CD4-positive, alpha-beta memory T cell (primary cell): ENCODE measurements at regions not wholly inside any gene's neighbourhood (a gene's known extent, or its start where the extent isn't known, plus 50 kb on each side); places are given as distances from the start of the nearest gene placed in this dataset.

ENCODE experiments used
- CTCF ChIA-PET: fragments of 350-600 bp; sonication (Branson Sonifier 250); formaldehyde crosslinking; loops from one replicate; lab custom pipeline; 2021; ENCODE audit warnings: inconsistent platforms; ENCODE audit not compliant: partially characterized antibody; lab: Charles Lee
- POLR2A ChIA-PET: fragments of 350-600 bp; sonication (Branson Sonifier 250); formaldehyde crosslinking; loops from one replicate; lab custom pipeline; 2021; ENCODE audit not compliant: partially characterized antibody; lab: Charles Lee
- DNase-seq, 5 donors: peaks; one replicate each; pipeline versions ENCODE4 v3.0.0 to v3.0.0-alpha.2; 2020 to 2022; ENCODE audit warnings: mixed read lengths in 1 of 5
- H3K27ac ChIP-seq: one replicate; pipeline ENCODE4 v1.7.0; 2013; ENCODE audit warnings: low read depth, low read length
- H3K27me3 ChIP-seq: 2 replicates; pipeline ENCODE4 v1.7.0; 2013; ENCODE audit warnings: mild to moderate bottlenecking, low read length, moderate library complexity; ENCODE audit not compliant: insufficient read depth
- H3K36me3 ChIP-seq: 2 replicates; pipeline ENCODE4 v1.7.0; 2013; ENCODE audit warnings: mild to moderate bottlenecking, low read length, moderate library complexity; ENCODE audit not compliant: insufficient read depth
- H3K4me1 ChIP-seq: 2 replicates; pipeline ENCODE4 v1.7.0; 2013; ENCODE audit warnings: mild to moderate bottlenecking, low read length, moderate library complexity; ENCODE audit not compliant: insufficient read depth
- H3K4me3 ChIP-seq, 2 donors: one replicate each; pipeline ENCODE4 v1.7.0; 2013; ENCODE audit warnings: low read length in 2 of 2, mild to moderate bottlenecking in 1 of 2
- H3K9me3 ChIP-seq, 2 donors: one replicate each; pipeline ENCODE4 v1.7.0; 2013; ENCODE audit warnings: low read length in 2 of 2, control low read depth in 1 of 2; ENCODE audit not compliant: control insufficient read depth in 1 of 2
- H3K27ac Mint-ChIP-seq, 7 donors: one replicate each; pipeline ENCODE4 v1.8.0; 2020 to 2021; ENCODE audit warnings: mixed read lengths in 7 of 7, mild to moderate bottlenecking in 6 of 7, inconsistent platforms in 3 of 7, moderate library complexity in 3 of 7
- H3K27me3 Mint-ChIP-seq, 2 donors: one replicate each; pipeline ENCODE4 v1.8.0; 2020 to 2021; ENCODE audit warnings: mixed read lengths in 2 of 2
- H3K36me3 Mint-ChIP-seq, 2 donors: one replicate each; pipeline ENCODE4 v1.8.0; 2020 to 2021; ENCODE audit warnings: mixed read lengths in 2 of 2, inconsistent platforms in 1 of 2, mild to moderate bottlenecking in 1 of 2
- H3K4me1 Mint-ChIP-seq, 4 donors: one replicate each; pipeline ENCODE4 v1.8.0; 2020 to 2021; ENCODE audit warnings: mixed read lengths in 4 of 4, mild to moderate bottlenecking in 1 of 4
- H3K4me3 Mint-ChIP-seq, 8 donors: one replicate each; pipeline ENCODE4 v1.8.0; 2020 to 2021; ENCODE audit warnings: mixed read lengths in 8 of 8, mild to moderate bottlenecking in 7 of 8, moderate library complexity in 6 of 8, inconsistent platforms in 3 of 8
- H3K9me3 Mint-ChIP-seq, 8 donors: one replicate each; pipeline ENCODE4 v1.8.0; 2020 to 2021; ENCODE audit warnings: mixed read lengths in 8 of 8, mild to moderate bottlenecking in 5 of 8, inconsistent platforms in 3 of 8, moderate library complexity in 1 of 8
- intact Hi-C: fragments of 100-400 bp; cut with micrococcal nuclease; formaldehyde crosslinking; loops from one replicate; pipeline ENCODE4 v1.15.1; 2023

DNA sequence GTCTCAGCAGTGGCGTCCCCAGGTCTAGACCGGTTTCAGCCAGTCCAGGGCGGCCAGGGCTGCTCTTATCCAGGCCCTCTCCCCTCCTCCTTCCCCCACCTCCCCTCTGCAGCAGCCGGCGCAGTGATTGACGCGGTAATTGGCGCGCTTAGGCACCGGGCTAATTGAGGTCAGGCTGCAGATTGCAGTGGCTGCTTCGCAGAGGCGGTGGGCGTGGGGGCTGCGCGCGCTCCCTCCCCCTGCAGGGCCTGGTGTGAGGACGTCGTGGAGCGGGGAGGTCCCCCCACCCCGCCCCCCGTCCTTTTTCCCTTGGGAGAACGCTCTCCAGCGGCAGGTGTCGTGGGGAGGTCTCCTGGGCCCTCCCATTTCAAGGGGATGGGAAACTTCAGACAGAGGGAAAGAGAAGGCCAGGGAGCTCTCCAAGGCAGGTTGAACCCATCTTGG lies 70.4 kb upstream of the BLCAP start:
- H3K27me3 Mint-ChIP-seq, result peaks cover 24 to 30% of the 10 kb centered on the region in 2 donors
- H3K36me3 ChIP-seq, result no peaks in the 10 kb centered on the region
- peaks cover 0 to 2% (median 0%) of the 10 kb centered on the region in 8 donors for H3K9me3 Mint-ChIP-seq
- intact Hi-C loops, result no loop called here
- H3K27ac Mint-ChIP-seq, result no peak overlapping the region
- no peak for DNase-seq
- no peak overlapping the region for H3K27ac ChIP-seq
- H3K4me1 ChIP-seq, result no peaks in the 10 kb centered on the region
- POLR2A ChIA-PET, result no interaction called here
- CTCF ChIA-PET, result no interaction called here
- no peaks in the 10 kb centered on the region for H3K4me1 Mint-ChIP-seq
- H3K4me3 Mint-ChIP-seq, result no peak overlapping the region
- H3K4me3 ChIP-seq, result no peak overlapping the region
- H3K9me3 ChIP-seq, result no peaks in the 10 kb centered on the region
- no peaks in the 10 kb centered on the region for H3K27me3 ChIP-seq
- no peaks in the 10 kb centered on the region for H3K36me3 Mint-ChIP-seq

DNA sequence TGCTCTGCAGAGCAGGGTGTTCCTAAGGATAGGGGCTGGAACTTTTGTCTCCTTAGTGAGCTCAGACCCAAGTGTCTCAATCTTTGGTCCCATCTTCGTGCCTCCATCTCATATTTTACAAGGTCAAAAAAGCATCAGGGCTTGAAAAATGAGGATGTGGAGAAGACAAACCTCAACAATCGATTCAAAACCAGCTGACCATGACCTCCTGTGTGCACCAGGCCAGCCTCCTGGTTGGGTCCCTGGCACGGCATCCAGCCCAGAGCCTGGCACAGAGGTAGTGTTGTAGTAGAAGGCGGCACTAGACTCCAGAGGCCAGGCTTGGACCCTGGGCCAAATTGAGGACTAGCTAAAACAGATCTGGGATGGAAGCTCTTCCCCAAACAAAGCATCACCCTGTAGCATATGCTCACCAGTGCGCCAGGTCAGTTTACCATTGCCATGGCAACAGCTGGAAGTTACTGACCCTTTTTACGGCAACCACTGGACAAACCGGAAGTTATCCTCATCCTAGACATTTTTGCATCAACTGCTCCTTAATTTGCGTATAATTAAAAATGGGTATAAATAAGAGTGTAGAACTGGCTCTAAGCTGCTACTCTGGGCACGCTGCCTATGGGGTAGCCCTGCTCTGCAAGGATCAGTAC lies 69.3 kb upstream of the BLCAP start:
- H3K27ac Mint-ChIP-seq, result no peak overlapping the region
- no peak overlapping the region for H3K4me3 Mint-ChIP-seq
- intact Hi-C loops, result no loop called here
- POLR2A ChIA-PET, result no interaction called here
- H3K9me3 Mint-ChIP-seq, result peaks cover 0 to 2% (median 0%) of the 10 kb centered on the region in 8 donors
- H3K27me3 Mint-ChIP-seq, result peaks cover 26 to 32% of the 10 kb centered on the region in 2 donors
- H3K36me3 Mint-ChIP-seq, result no peaks in the 10 kb centered on the region
- Histone ChIP-seq H3K9me3 (no peaks in the 10 kb centered on the region), H3K36me3 (no peaks in the 10 kb centered on the region), H3K27ac (no peak overlapping the region), H3K27me3 (no peaks in the 10 kb centered on the region), H3K4me3 (no peak overlapping the region), H3K4me1 (no peaks in the 10 kb centered on the region)
- no peaks in the 10 kb centered on the region for H3K4me1 Mint-ChIP-seq
- CTCF ChIA-PET, result no interaction called here
- DNase-seq, result no peak

DNA sequence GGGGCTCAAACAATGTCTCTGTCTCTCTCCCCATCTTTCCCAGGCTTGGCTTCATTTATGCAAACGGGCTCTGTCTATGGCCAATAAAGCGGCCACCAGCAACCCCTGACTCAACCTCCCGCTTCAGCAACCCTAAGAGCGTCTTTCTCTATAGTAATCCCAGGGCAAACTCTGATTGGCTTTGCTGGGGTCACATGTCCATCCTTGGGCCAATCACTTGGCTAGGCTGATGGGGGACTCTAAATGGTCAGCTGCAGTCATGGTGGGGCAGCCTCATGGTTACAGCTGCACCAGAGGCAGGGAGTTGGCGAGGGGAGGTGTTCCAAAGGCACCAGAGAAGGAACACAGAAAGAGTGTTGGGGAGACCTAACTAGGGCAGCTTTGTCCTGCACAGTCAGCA lies 68.5 kb upstream of the BLCAP start:
- H3K4me1 Mint-ChIP-seq, result no peaks in the 10 kb centered on the region
- intact Hi-C loops, result no loop called here
- ChIA-PET CTCF (no interaction called here), POLR2A (no interaction called here)
- Histone ChIP-seq H3K27me3 (no peaks in the 10 kb centered on the region), H3K9me3 (no peaks in the 10 kb centered on the region), H3K4me3 (no peak overlapping the region), H3K36me3 (no peaks in the 10 kb centered on the region), H3K4me1 (no peaks in the 10 kb centered on the region), H3K27ac (no peak overlapping the region)
- H3K27ac Mint-ChIP-seq, result no peak overlapping the region
- peaks cover 0 to 2% (median 0%) of the 10 kb centered on the region in 8 donors for H3K9me3 Mint-ChIP-seq
- H3K4me3 Mint-ChIP-seq, result no peak overlapping the region
- H3K27me3 Mint-ChIP-seq, result peaks cover 29 to 34% of the 10 kb centered on the region in 2 donors
- DNase-seq, result no peak
- no peaks in the 10 kb centered on the region for H3K36me3 Mint-ChIP-seq

DNA sequence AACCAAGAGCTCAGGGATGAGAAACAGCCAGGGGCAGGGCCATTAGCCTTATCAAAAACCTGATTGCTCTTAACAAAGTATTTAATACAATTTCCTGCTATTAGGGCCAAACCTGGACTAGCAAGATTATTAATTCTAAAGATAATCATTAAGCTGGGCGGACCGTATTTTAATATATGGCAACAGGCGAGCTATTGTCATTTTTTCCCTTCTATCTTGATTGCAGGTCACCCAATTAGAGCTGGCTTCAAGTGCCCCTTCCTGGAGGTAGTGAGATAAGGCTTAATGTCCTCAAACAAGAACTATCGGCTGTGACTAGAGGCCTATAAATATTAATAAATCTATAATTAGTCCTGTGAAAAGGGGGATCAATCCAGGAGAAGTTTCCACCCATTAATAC lies 66.0 kb upstream of the BLCAP start:
- Mint-ChIP-seq H3K9me3 (peaks cover 0 to under 1% (median 0%) of the 10 kb centered on the region in 8 donors), H3K27me3 (peaks cover 20 to 24% of the 10 kb centered on the region in 2 donors), H3K36me3 (no peaks in the 10 kb centered on the region), H3K4me1 (no peaks in the 10 kb centered on the region), H3K4me3 (no peak overlapping the region), H3K27ac (no peak overlapping the region)
- intact Hi-C loops, result no loop called here
- no peak for DNase-seq
- Histone ChIP-seq H3K36me3 (no peaks in the 10 kb centered on the region), H3K27me3 (no peaks in the 10 kb centered on the region), H3K4me1 (no peaks in the 10 kb centered on the region), H3K4me3 (no peak overlapping the region), H3K9me3 (no peaks in the 10 kb centered on the region), H3K27ac (no peak overlapping the region)
- ChIA-PET POLR2A (no interaction called here), CTCF (no interaction called here)

DNA sequence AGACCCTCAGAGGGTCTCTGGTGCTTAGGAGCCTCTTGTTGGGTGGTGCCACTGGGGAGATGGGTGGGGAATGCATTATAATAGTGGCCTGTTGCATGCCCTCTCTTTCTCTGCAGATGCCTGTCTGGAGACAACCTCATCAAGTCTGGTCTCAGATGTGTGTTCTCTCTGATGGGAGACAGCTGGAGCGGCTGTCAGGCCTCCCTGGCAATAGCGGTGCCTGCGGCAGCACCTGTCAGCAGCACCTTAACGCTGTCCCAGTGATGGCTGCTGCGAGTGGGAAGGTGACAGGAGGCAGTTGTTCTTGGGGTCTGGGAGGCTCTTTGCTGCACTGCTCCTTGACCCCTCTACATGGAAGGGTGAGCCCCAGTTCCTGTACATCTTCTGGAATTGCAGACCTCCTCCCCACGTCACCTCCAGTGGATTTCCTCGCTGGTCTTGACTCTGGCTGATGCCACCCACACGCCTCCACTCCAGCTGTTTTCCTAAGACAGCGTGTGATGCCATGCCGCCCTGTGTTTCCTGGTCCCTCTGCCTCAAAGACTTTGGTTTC lies 63.3 kb upstream of the BLCAP start:
- no peak overlapping the region for H3K4me3 ChIP-seq
- Mint-ChIP-seq H3K27me3 (peaks cover 14 to 15% of the 10 kb centered on the region in 2 donors), H3K9me3 (peaks cover 0 to 23% (median 11%) of the 10 kb centered on the region in 8 donors), H3K4me3 (no peak overlapping the region), H3K4me1 (no peaks in the 10 kb centered on the region), H3K27ac (no peak overlapping the region), H3K36me3 (no peaks in the 10 kb centered on the region)
- POLR2A ChIA-PET, result no interaction called here
- no peaks in the 10 kb centered on the region for H3K36me3 ChIP-seq
- intact Hi-C loops, result no loop called here
- no peak overlapping the region for H3K27ac ChIP-seq
- H3K27me3 ChIP-seq, result no peaks in the 10 kb centered on the region
- no peaks in the 10 kb centered on the region for H3K9me3 ChIP-seq
- DNase-seq, result no peak
- H3K4me1 ChIP-seq, result no peaks in the 10 kb centered on the region
- CTCF ChIA-PET, result no interaction called here

DNA sequence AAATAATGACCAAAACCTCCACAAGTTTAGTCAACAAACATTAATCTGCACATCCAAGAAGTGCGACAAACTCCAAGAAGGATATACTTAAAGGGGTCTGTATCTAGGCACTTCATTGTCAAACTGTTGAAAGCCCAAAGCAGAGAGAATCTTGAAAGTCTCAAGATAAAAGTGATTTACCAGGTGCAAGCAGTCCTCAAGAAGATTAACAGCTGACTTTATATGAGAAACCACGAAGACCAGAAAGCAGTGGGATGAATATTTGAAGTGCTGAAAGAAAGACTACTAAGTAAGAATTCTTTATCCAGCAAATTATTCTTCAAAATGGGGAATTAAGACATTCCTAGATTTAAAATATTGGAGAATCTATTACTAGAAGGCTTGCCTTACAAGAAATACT lies 58.4 kb upstream of the BLCAP start:
- ChIA-PET CTCF (interaction anchor here (1.5 kb wide), 1 partner anchor 639 kb away, joined by 3 read pairs; no protein-coding TSS in a partner anchor), POLR2A (no interaction called here)
- Histone ChIP-seq H3K27me3 (no peaks in the 10 kb centered on the region), H3K4me3 (no peak overlapping the region), H3K27ac (no peak overlapping the region), H3K4me1 (no peaks in the 10 kb centered on the region), H3K9me3 (no peaks in the 10 kb centered on the region), H3K36me3 (no peaks in the 10 kb centered on the region)
- Mint-ChIP-seq H3K27ac (no peak overlapping the region), H3K36me3 (no peaks in the 10 kb centered on the region), H3K27me3 (peaks cover 18 to 19% of the 10 kb centered on the region in 2 donors), H3K4me3 (no peak overlapping the region), H3K4me1 (no peaks in the 10 kb centered on the region), H3K9me3 (peaks cover 0 to 27% (median 15%) of the 10 kb centered on the region in 8 donors)
- intact Hi-C loops, result no loop called here
- no peak for DNase-seq

DNA sequence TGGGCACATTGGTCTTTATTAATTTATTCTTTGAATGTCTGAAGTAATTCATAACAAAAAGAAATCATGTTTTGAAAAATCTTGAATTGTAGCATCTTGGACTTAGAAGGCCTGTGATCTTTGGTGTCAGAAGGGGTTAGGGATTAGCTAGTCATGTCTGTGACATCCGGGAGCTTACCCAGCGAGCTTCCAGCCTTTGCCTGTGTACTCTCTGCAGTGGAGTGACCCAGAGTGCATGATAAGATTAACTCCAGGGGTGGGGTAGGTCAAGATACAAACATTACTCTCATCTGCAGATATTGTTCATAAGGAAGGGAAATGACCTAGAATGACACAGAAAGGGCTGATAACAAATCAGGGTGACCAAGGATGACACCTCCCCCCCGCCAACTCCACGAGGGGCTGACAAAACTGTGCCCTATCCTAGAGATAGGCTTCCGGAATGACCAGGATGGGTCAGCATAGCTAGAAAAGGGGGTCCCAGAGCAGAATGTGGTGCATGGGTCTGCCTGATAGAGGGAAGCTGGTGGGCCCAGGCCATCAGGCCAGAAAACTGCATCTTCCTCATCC lies 56.6 kb upstream of the BLCAP start:
- Histone ChIP-seq H3K9me3 (no peaks in the 10 kb centered on the region), H3K4me3 (no peak overlapping the region), H3K36me3 (no peaks in the 10 kb centered on the region), H3K27ac (no peak overlapping the region), H3K4me1 (no peaks in the 10 kb centered on the region), H3K27me3 (no peaks in the 10 kb centered on the region)
- intact Hi-C loops, result no loop called here
- Mint-ChIP-seq H3K36me3 (no peaks in the 10 kb centered on the region), H3K4me3 (no peak overlapping the region), H3K4me1 (no peaks in the 10 kb centered on the region), H3K27me3 (peaks cover 23 to 30% of the 10 kb centered on the region in 2 donors), H3K9me3 (peaks cover 0 to 27% (median 15%) of the 10 kb centered on the region in 8 donors), H3K27ac (no peak overlapping the region)
- ChIA-PET POLR2A (no interaction called here), CTCF (interaction anchor here (1.5 kb wide), 1 partner anchor 641 kb away, joined by 3 read pairs; no protein-coding TSS in a partner anchor)
- DNase-seq, result no peak
